22Rv1 (cell line): ENCODE measurements at regions not wholly inside any gene's neighbourhood (a gene's known extent, or its start where the extent isn't known, plus 50 kb on each side); places are given as distances from the start of the nearest gene placed in this dataset.

Experiments
- H3K27ac ChIP-seq: fragments of 450-650 bp; 2 replicates; pipeline ENCODE4 v1.5.1; 2017
- ZFX ChIP-seq: fragments of 450-650 bp; IDR thresholded peaks from 2 replicates; pipeline ENCODE4 v1.6.1; 2017; ENCODE audit warnings: antibody characterized with exemption, borderline replicate concordance
- TF ChIP-seq, protein P1 (sequence below): fragments of 450-650 bp; IDR thresholded peaks from 2 replicates; pipeline ENCODE4 v1.5.1; 2017; ENCODE audit warnings: mild to moderate bottlenecking

DNA sequence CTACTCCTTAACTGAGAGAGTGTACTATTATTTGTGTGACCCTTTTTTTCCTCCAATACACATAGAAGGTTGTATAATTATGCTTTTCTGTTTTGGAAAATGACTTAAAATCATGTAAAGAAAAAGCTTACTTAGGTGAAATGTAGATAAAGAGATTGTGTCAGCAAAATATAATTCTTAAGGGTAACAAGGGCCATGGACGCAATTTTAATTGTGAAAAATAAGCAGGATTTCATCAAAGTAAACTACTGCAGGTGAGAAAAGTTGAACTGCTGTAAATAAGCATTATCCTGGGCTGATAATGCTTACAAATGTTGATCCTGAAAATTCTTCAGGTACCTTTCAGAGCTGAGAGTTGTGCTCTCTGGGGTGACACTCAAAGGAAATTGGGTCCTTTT is 141.5 kb downstream of the RPIA start:
- H3K27ac ChIP-seq = no peak overlapping the region
- TF ChIP-seq ZFX = no peak
- TF ChIP-seq, protein P1, sequence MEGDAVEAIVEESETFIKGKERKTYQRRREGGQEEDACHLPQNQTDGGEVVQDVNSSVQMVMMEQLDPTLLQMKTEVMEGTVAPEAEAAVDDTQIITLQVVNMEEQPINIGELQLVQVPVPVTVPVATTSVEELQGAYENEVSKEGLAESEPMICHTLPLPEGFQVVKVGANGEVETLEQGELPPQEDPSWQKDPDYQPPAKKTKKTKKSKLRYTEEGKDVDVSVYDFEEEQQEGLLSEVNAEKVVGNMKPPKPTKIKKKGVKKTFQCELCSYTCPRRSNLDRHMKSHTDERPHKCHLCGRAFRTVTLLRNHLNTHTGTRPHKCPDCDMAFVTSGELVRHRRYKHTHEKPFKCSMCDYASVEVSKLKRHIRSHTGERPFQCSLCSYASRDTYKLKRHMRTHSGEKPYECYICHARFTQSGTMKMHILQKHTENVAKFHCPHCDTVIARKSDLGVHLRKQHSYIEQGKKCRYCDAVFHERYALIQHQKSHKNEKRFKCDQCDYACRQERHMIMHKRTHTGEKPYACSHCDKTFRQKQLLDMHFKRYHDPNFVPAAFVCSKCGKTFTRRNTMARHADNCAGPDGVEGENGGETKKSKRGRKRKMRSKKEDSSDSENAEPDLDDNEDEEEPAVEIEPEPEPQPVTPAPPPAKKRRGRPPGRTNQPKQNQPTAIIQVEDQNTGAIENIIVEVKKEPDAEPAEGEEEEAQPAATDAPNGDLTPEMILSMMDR = no peak

DNA sequence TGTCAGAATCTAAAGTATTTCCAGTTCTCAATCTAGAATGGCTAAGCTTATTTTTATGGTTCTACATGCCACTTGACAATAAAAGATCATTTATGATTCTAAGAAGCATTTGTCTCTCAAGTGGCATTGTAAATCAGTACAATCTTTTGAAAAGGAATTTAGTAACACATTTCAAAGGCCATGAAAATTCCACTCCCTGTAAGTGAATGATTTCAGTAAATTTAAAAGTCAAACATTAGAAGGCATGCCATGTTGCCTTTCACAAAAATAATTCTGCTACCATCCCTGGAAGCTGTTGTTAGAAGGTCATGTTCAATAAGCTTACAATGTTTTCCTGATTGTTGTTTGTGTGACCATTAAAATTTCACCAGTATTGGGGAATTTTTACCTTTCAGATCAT is 142.9 kb downstream of the RPIA start:
- H3K27ac ChIP-seq = no peak overlapping the region
- no peak for TF ChIP-seq ZFX
- TF ChIP-seq, protein P1 = no peak

DNA sequence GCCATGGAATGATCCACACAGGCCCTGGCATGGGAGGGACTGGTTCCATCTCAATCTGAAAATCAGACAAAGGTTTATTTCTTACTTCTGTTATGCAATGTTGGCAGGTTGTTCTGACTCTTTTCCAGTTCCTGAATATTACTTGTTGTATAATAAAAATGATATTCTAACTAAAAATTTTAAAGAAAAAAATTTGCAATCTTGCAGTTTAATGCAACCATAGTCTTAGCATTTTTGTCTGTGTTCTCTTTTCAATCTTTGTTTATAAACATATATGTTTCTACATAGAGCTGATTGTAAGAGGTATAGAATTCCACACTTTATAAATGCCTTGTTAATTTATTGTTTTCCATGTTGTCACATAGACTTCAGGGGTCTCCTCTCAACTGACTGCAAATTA is 143.4 kb downstream of the RPIA start:
- H3K27ac ChIP-seq = no peak overlapping the region
- TF ChIP-seq, protein P1 = no peak
- TF ChIP-seq ZFX = no peak

DNA sequence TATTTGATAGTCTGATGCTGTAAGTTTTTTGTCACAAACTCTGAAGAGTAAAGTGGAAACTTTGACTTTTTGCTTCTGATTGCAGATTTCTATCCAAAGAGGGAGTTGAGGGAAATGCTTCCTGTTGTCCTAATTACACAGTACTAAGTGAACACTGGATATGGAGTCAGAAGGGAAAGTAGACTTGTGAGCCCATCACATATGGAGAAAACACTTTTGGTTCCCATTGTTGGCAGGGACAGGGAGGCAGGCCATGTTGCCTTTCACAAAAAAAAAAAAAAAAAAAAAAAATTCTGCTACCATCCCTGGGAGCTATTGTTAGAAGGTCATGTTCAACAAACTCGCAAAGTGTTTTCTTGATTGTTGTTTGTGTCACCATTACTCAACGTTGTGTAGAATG is 144.3 kb downstream of the RPIA start:
- TF ChIP-seq, protein P1 = no peak
- no peak for TF ChIP-seq ZFX
- H3K27ac ChIP-seq = no peak overlapping the region

DNA sequence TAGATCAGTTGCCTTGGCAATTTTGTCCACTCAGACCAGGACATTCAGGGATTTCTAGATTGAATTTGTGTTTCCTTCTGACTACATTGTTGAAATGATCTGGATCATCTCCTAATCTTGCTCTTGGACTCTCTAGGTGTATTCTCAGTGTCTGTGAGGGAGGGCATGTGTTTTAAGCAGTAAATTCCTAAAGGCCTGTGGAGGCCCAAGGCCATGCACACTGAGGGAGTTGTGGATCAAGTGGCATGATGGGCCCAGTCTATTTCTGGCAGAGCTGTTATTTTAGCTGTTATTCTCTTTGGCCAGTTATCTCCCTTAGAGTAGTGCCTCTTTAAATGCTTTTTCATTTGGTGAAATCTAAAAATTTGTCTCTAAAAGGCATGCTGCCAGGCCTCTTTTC is 144.9 kb downstream of the RPIA start:
- TF ChIP-seq ZFX = no peak
- TF ChIP-seq, protein P1 = no peak
- H3K27ac ChIP-seq = no peak overlapping the region

DNA sequence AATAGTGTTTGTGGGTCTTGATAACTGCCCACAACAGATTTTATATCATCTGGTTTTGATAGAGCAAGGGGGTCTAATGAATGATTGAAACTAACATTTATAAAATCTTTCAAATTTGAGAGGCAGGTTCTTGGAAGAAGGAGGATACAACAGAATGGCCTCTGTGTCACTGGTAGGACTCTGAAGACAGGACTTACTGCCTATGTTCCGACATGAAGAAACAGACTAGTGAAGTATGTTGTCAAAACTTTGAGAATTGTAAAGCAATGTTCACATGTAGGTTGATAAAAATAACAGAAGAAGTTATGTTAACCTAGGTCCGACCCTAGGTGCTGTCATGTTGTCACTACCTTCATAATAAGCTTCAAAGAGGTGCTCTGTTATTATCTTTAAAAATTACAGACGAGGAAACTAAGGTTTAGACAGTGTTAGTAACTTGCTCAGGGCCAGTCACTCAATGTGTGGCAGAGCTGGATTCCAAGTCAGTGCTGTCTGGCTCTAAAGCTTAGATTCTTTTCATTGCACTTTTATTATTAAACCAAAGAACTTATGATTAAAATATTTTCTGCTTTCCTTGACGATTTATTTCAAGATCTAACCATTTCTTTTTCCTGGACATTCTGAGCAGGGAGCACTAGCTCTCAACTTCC is 146.2 kb downstream of the RPIA start:
- TF ChIP-seq, protein P1 = no peak
- TF ChIP-seq ZFX = no peak
- H3K27ac ChIP-seq = no peak overlapping the region

DNA sequence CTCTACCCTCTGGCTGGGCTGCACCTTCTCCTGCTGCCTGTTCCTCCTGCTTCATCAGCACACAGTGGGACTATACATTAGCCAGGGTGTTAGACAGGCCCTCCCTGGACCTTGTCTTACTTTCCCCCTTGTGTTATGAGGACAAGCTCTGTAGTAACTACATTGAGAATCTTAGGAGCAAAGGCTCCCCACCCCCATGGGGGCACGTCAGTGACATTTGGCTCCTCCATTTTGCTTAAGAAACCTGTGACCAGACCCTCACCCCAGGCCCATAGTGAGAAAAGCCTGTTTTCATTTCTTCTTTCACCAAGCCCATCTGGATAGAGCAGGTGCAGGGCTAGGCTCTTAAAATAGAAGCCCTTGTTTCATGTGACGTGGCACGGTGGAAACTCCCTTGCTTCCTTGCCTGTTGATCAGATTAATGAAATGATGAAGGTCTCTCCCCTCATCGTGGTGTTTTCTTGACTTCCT is 146.7 kb downstream of the RPIA start:
- H3K27ac ChIP-seq = no peak overlapping the region
- TF ChIP-seq ZFX = no peak
- TF ChIP-seq, protein P1 = no peak
